Osteocyte (in vitro differentiated cells): ENCODE measurements at regions not wholly inside any gene's neighbourhood (a gene's known extent, or its start where the extent isn't known, plus 50 kb on each side); places are given as distances from the start of the nearest gene placed in this dataset.

Experiments
- DNase-seq: peaks from one replicate; pipeline ENCODE4 v3.0.0; 2021; ENCODE audit warnings: mixed read lengths; ENCODE audit not compliant: unreplicated experiment; ENCODE audit errors: extremely low spot score
- H3K27ac Mint-ChIP-seq: one replicate; pipeline ENCODE4 v1.8.0; 2021; ENCODE audit warnings: mild to moderate bottlenecking, mixed read lengths; ENCODE audit not compliant: unreplicated experiment
- H3K27me3 Mint-ChIP-seq: one replicate; pipeline ENCODE4 v1.8.0; 2021; ENCODE audit warnings: mixed read lengths; ENCODE audit not compliant: unreplicated experiment
- H3K36me3 Mint-ChIP-seq: one replicate; pipeline ENCODE4 v1.8.0; 2021; ENCODE audit warnings: mixed read lengths; ENCODE audit not compliant: unreplicated experiment
- H3K4me1 Mint-ChIP-seq: one replicate; pipeline ENCODE4 v1.8.0; 2021; ENCODE audit warnings: mixed read lengths; ENCODE audit not compliant: unreplicated experiment
- H3K4me3 Mint-ChIP-seq: one replicate; pipeline ENCODE4 v1.8.0; 2021; ENCODE audit warnings: mild to moderate bottlenecking, moderate library complexity, mixed read lengths; ENCODE audit not compliant: unreplicated experiment
- H3K9me3 Mint-ChIP-seq: one replicate; pipeline ENCODE4 v1.8.0; 2021; ENCODE audit warnings: mixed read lengths; ENCODE audit not compliant: unreplicated experiment
- TF ChIP-seq, protein P1 (sequence below): fragments of 200-600 bp; sonication (generic); IDR thresholded peaks from 2 replicates; pipeline ENCODE4 v1.5.0; 2021; ENCODE audit warnings: antibody characterized with exemption, mild to moderate bottlenecking, moderate library complexity

GRCh38 chr13:90898811-90899210, 448.7 kb upstream of the MIR17HG start:
- H3K36me3 Mint-ChIP-seq = no peaks in the 10 kb centered on the region
- peaks cover 6% of the 10 kb centered on the region for H3K4me1 Mint-ChIP-seq
- no peak overlapping the region for H3K27ac Mint-ChIP-seq

GRCh38 chr13:90899416-90899815, 448.1 kb upstream of the MIR17HG start:
- no peak for DNase-seq
- TF ChIP-seq, protein P1, sequence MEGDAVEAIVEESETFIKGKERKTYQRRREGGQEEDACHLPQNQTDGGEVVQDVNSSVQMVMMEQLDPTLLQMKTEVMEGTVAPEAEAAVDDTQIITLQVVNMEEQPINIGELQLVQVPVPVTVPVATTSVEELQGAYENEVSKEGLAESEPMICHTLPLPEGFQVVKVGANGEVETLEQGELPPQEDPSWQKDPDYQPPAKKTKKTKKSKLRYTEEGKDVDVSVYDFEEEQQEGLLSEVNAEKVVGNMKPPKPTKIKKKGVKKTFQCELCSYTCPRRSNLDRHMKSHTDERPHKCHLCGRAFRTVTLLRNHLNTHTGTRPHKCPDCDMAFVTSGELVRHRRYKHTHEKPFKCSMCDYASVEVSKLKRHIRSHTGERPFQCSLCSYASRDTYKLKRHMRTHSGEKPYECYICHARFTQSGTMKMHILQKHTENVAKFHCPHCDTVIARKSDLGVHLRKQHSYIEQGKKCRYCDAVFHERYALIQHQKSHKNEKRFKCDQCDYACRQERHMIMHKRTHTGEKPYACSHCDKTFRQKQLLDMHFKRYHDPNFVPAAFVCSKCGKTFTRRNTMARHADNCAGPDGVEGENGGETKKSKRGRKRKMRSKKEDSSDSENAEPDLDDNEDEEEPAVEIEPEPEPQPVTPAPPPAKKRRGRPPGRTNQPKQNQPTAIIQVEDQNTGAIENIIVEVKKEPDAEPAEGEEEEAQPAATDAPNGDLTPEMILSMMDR = no peak
- no peak overlapping the region for H3K4me3 Mint-ChIP-seq
- no peaks in the 10 kb centered on the region for H3K27me3 Mint-ChIP-seq
- H3K9me3 Mint-ChIP-seq = no peaks in the 10 kb centered on the region
- peaks cover 6% of the 10 kb centered on the region for H3K4me1 Mint-ChIP-seq
- no peak overlapping the region for H3K27ac Mint-ChIP-seq
- H3K36me3 Mint-ChIP-seq = no peaks in the 10 kb centered on the region

More at GRCh38 chr13:90898811-90899210, 448.7 kb upstream of the MIR17HG start:
- no peak for DNase-seq
- Mint-ChIP-seq H3K27me3 (no peaks in the 10 kb centered on the region), H3K4me3 (no peak overlapping the region), H3K9me3 (no peaks in the 10 kb centered on the region)
- TF ChIP-seq, protein P1 = no peak

- Mint-ChIP-seq H3K4me3 (no peak overlapping the region), H3K4me1 (peaks cover 6% of the 10 kb centered on the region)
- TF ChIP-seq, protein P1 = no peak
These were observed 445.2 kb upstream of the MIR17HG start for GRCh38 chr13:90902255-90902654.

GRCh38 chr13:90906554-90906953, 440.9 kb upstream of the MIR17HG start:
- DNase-seq = no peak
- Mint-ChIP-seq H3K27me3 (no peaks in the 10 kb centered on the region), H3K36me3 (no peaks in the 10 kb centered on the region), H3K4me3 (no peak overlapping the region), H3K4me1 (no peaks in the 10 kb centered on the region), H3K9me3 (peaks cover 5% of the 10 kb centered on the region), H3K27ac (no peak overlapping the region)
- TF ChIP-seq, protein P1 = no peak

More at GRCh38 chr13:90902255-90902654, 445.2 kb upstream of the MIR17HG start:
- no peaks in the 10 kb centered on the region for H3K27me3 Mint-ChIP-seq
- no peak overlapping the region for H3K27ac Mint-ChIP-seq
- peaks cover 5% of the 10 kb centered on the region for H3K9me3 Mint-ChIP-seq
- H3K36me3 Mint-ChIP-seq = no peaks in the 10 kb centered on the region
- DNase-seq = no peak

DNA sequence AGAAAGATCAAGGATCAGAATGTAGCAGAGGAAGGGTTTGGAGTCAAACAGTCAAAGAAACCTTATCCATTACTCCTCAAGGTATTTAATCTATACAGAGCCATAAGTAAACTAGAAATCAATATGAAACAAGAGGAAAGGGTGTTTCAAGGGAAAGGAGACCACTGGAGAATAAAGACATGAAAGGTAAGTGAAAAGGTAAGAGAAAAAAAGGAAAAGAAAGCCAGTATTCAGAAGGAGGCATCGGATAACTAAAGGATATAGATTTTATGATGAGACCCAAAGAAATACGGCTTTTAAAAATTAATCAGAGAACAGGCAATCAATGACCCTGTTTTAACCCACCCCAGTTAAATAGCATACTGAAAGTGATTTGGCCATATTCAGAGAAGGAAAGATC, 438.7 kb upstream of the MIR17HG start:
- no peaks in the 10 kb centered on the region for H3K4me1 Mint-ChIP-seq
- no peak overlapping the region for H3K4me3 Mint-ChIP-seq
- no peaks in the 10 kb centered on the region for H3K27me3 Mint-ChIP-seq
- peaks cover 5% of the 10 kb centered on the region for H3K9me3 Mint-ChIP-seq
- TF ChIP-seq, protein P1 = no peak
- no peak for DNase-seq
- no peaks in the 10 kb centered on the region for H3K36me3 Mint-ChIP-seq
- no peak overlapping the region for H3K27ac Mint-ChIP-seq
